ENCODE measurements at regions not wholly inside any gene's neighbourhood (a gene's known extent, or its start where the extent isn't known, plus 50 kb on each side); places are given as distances from the start of the nearest gene placed in this dataset.

GRCh38 chr13:105336706-105337576 is 1198.5 kb downstream of the EFNB2 start:
- Histone ChIP-seq H3K27me3 (ENCODE audit: control insufficient read depth, insufficient read depth, low read length) (no peaks in the 10 kb centered on the region), H2AFZ (ENCODE audit: low read length) (no peak overlapping the region), H3K4me2 (ENCODE audit: extremely low read depth, insufficient read depth, low read length) (no peak overlapping the region), H3K36me3 (ENCODE audit: control insufficient read depth, insufficient read depth, low read length) (no peaks in the 10 kb centered on the region), H4K20me1 (ENCODE audit: control insufficient read depth, extremely low read depth, insufficient read depth, low read length) (no peaks in the 10 kb centered on the region), H3K9ac (ENCODE audit: insufficient read depth, low read length) (no peak overlapping the region), H3K27ac (ENCODE audit: insufficient read depth, low read length) (no peak overlapping the region), H3K4me1 (ENCODE audit: control insufficient read depth, extremely low read depth, insufficient read depth, low read length) (peaks cover 10% of the 10 kb centered on the region), H3K9me3 (ENCODE audit: control insufficient read depth, insufficient read depth, low read depth, low read length) (no peaks in the 10 kb centered on the region), H3K4me3 (replicated peaks in 1 of 4; ENCODE audit: control extremely low read depth in 1 of 4, insufficient read depth in 1 of 4, low read depth in 3 of 4, low read length in 4 of 4) (no peak overlapping the region), H3K79me2 (ENCODE audit: control insufficient read depth, insufficient read depth, low read length) (no peaks in the 10 kb centered on the region)
- TF ChIP-seq, protein P1, sequence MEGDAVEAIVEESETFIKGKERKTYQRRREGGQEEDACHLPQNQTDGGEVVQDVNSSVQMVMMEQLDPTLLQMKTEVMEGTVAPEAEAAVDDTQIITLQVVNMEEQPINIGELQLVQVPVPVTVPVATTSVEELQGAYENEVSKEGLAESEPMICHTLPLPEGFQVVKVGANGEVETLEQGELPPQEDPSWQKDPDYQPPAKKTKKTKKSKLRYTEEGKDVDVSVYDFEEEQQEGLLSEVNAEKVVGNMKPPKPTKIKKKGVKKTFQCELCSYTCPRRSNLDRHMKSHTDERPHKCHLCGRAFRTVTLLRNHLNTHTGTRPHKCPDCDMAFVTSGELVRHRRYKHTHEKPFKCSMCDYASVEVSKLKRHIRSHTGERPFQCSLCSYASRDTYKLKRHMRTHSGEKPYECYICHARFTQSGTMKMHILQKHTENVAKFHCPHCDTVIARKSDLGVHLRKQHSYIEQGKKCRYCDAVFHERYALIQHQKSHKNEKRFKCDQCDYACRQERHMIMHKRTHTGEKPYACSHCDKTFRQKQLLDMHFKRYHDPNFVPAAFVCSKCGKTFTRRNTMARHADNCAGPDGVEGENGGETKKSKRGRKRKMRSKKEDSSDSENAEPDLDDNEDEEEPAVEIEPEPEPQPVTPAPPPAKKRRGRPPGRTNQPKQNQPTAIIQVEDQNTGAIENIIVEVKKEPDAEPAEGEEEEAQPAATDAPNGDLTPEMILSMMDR (conservative IDR thresholded peaks at IDR 0.05 in 1 of 2, IDR thresholded peaks at IDR 0.05 in 1 of 2; ENCODE audit: low read depth in 1 of 2, low read length in 2 of 2), result no peak
- peak; percentile 50 to 75 for DNase-seq (ENCODE audit: low read depth in 2 of 2)

DNA sequence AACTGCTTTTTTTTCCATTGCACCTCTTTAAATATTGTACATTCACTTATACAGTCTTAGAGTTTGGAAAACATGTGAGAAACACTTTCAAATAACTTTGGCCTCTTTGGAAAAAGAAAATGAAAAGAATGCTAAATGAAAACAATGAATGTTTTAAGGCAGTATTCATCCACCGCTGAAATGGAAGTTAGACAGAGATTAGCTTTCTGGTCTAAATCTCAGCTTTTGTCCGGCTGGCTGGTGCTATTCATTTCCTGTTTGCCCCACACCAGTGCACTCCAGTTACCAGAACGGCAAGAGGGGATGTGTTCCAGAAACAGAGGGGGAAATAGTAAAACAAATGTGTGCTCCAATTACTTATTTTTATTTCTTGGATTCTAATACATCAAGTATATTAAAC is 1201.3 kb downstream of the EFNB2 start:
- Histone ChIP-seq H3K4me2 (ENCODE audit: extremely low read depth, insufficient read depth, low read length) (no peak overlapping the region), H3K4me1 (ENCODE audit: control insufficient read depth, extremely low read depth, insufficient read depth, low read length) (peaks cover 10% of the 10 kb centered on the region), H3K27me3 (ENCODE audit: control insufficient read depth, insufficient read depth, low read length) (no peaks in the 10 kb centered on the region), H3K9ac (ENCODE audit: insufficient read depth, low read length) (no peak overlapping the region), H3K36me3 (ENCODE audit: control insufficient read depth, insufficient read depth, low read length) (no peaks in the 10 kb centered on the region), H4K20me1 (ENCODE audit: control insufficient read depth, extremely low read depth, insufficient read depth, low read length) (no peaks in the 10 kb centered on the region), H3K4me3 (replicated peaks in 1 of 4; ENCODE audit: control extremely low read depth in 1 of 4, insufficient read depth in 1 of 4, low read depth in 3 of 4, low read length in 4 of 4) (no peak overlapping the region), H2AFZ (ENCODE audit: low read length) (no peak overlapping the region), H3K27ac (ENCODE audit: insufficient read depth, low read length) (peak overlapping the region; percentile 43), H3K9me3 (ENCODE audit: control insufficient read depth, insufficient read depth, low read depth, low read length) (no peaks in the 10 kb centered on the region), H3K79me2 (ENCODE audit: control insufficient read depth, insufficient read depth, low read length) (no peaks in the 10 kb centered on the region)
- TF ChIP-seq, protein P1 (conservative IDR thresholded peaks at IDR 0.05 in 1 of 2, IDR thresholded peaks at IDR 0.05 in 1 of 2; ENCODE audit: low read depth in 1 of 2, low read length in 2 of 2), result no peak
- no peak for TF ChIP-seq EZH2 (IDR thresholded peaks at IDR 0.05; ENCODE audit: low read length, missing control alignments)
- DNase-seq (ENCODE audit: low read depth in 2 of 2), result peak; percentile 51 to 88

DNA sequence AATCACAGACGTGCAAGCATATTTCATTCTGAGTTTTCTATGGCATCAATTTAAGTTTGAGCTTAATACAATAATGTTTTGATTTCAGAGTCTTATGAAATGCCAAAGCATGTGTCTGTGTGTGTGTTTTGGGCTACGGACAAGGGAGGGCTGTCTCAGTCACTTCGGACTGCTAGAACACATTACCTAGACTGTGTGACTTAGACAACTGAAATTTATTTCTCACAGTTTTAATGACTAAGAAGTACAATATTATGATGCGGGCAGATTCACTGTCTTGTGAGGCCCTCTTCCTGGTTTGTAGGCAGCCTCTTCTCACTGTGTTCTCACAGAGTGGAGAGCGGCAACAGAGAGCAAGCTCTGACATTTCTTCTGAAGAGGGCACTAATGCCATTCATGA is 1202.0 kb downstream of the EFNB2 start:
- Histone ChIP-seq H2AFZ (ENCODE audit: low read length) (peak overlapping the region; percentile 8), H3K27ac (ENCODE audit: insufficient read depth, low read length) (no peak overlapping the region), H3K9ac (ENCODE audit: insufficient read depth, low read length) (no peak overlapping the region), H3K4me1 (ENCODE audit: control insufficient read depth, extremely low read depth, insufficient read depth, low read length) (peaks cover 10% of the 10 kb centered on the region), H3K9me3 (ENCODE audit: control insufficient read depth, insufficient read depth, low read depth, low read length) (no peaks in the 10 kb centered on the region), H3K36me3 (ENCODE audit: control insufficient read depth, insufficient read depth, low read length) (no peaks in the 10 kb centered on the region), H3K4me3 (replicated peaks in 1 of 4; ENCODE audit: control extremely low read depth in 1 of 4, insufficient read depth in 1 of 4, low read depth in 3 of 4, low read length in 4 of 4) (no peak overlapping the region), H3K4me2 (ENCODE audit: extremely low read depth, insufficient read depth, low read length) (no peak overlapping the region), H3K27me3 (ENCODE audit: control insufficient read depth, insufficient read depth, low read length) (no peaks in the 10 kb centered on the region), H4K20me1 (ENCODE audit: control insufficient read depth, extremely low read depth, insufficient read depth, low read length) (no peaks in the 10 kb centered on the region), H3K79me2 (ENCODE audit: control insufficient read depth, insufficient read depth, low read length) (no peaks in the 10 kb centered on the region)
- peak in 1 of 2 donors; percentile 34 for DNase-seq (ENCODE audit: low read depth in 2 of 2)
- TF ChIP-seq EZH2 (IDR thresholded peaks at IDR 0.05; ENCODE audit: low read length, missing control alignments), result no peak
- TF ChIP-seq, protein P1 (conservative IDR thresholded peaks at IDR 0.05 in 1 of 2, IDR thresholded peaks at IDR 0.05 in 1 of 2; ENCODE audit: low read depth in 1 of 2, low read length in 2 of 2), result no peak
